Smooth muscle cell (in vitro differentiated cells): ENCODE measurements at regions not wholly inside any gene's neighbourhood (a gene's known extent, or its start where the extent isn't known, plus 50 kb on each side); places are given as distances from the start of the nearest gene placed in this dataset.
"Not testable (repeated sequence)": the region's sequence is repeated elsewhere in the genome, so short reads cannot be mapped to it uniquely, and the experiment has no call there.

Experiments
- DNase-seq: peaks from one replicate; lab custom pipeline; 2025; ENCODE audit not compliant: unreplicated experiment; lab: John Stamatoyannopoulos, UW
- H2AFZ ChIP-seq: fragments of 200-600 bp; sonication (generic); 2 replicates; pipeline ENCODE4 v1.6.0; 2016; ENCODE audit warnings: antibody characterized with exemption, low read depth, mild to moderate bottlenecking
- H3F3A ChIP-seq: fragments of 200-600 bp; sonication (generic); 2 replicates; pipeline ENCODE4 v1.6.0; 2017; ENCODE audit warnings: antibody characterized with exemption, low read depth
- H3K27ac ChIP-seq: fragments of 200-600 bp; sonication (generic); 2 replicates; pipeline ENCODE4 v1.5.1; 2016; ENCODE audit warnings: low read depth, mild to moderate bottlenecking
- H3K27me3 ChIP-seq: fragments of 200-600 bp; sonication (generic); 2 replicates; pipeline ENCODE4 v1.6.1; 2016; ENCODE audit warnings: low read depth, mild to moderate bottlenecking
- H3K36me3 ChIP-seq: fragments of 200-600 bp; sonication (generic); 2 replicates; pipeline ENCODE4 v1.5.1; 2016; ENCODE audit warnings: low read depth
- H3K4me1 ChIP-seq: fragments of 200-600 bp; sonication (generic); 2 replicates; pipeline ENCODE4 v1.5.1; 2016; ENCODE audit warnings: low read depth
- H3K4me2 ChIP-seq: fragments of 200-600 bp; sonication (generic); 2 replicates; pipeline ENCODE4 v1.6.0; 2016; ENCODE audit warnings: mild to moderate bottlenecking
- H3K4me3 ChIP-seq: fragments of 200-600 bp; sonication (generic); 2 replicates; pipeline ENCODE4 v1.5.1; 2016; ENCODE audit warnings: mild to moderate bottlenecking
- H3K79me2 ChIP-seq: fragments of 200-600 bp; sonication (generic); 2 replicates; pipeline ENCODE4 v1.6.0; 2016; ENCODE audit warnings: low read depth, mild to moderate bottlenecking
- H3K9ac ChIP-seq: fragments of 200-600 bp; sonication (generic); 2 replicates; pipeline ENCODE4 v1.6.0; 2016; ENCODE audit warnings: low read depth
- H3K9me3 ChIP-seq: fragments of 200-600 bp; sonication (generic); replicated peaks from 2 replicates; pipeline ENCODE4 v1.5.1; 2016; ENCODE audit warnings: low read depth
- H4K20me1 ChIP-seq: fragments of 200-600 bp; sonication (generic); 2 replicates; pipeline ENCODE4 v1.6.0; 2016; ENCODE audit warnings: low read depth
- CTCF ChIP-seq: fragments of 200-600 bp; sonication (generic); IDR thresholded peaks from 2 replicates; pipeline ENCODE4 v1.5.1; 2017; ENCODE audit warnings: borderline replicate concordance, mild to moderate bottlenecking, antibody characterized with exemption; ENCODE audit not compliant: insufficient read depth, poor library complexity, severe bottlenecking
- WGBS: methylation state at CpG from one replicate; pipeline ENCODE4 v1.1.7; 2016; ENCODE audit warnings: low lambda C conversion rate; 5-methylcytosine and 5-hydroxymethylcytosine counted together

- no peaks in the 10 kb centered on the region for H3K79me2 ChIP-seq
- H3K9ac ChIP-seq: no peak overlapping the region
- H3K27me3 ChIP-seq: no peaks in the 10 kb centered on the region
- H3K4me1 ChIP-seq: no peaks in the 10 kb centered on the region
- H3K27ac ChIP-seq: no peak overlapping the region
- H3K9me3 ChIP-seq: no peaks in the 10 kb centered on the region
- no peak overlapping the region for H3K4me2 ChIP-seq
- no peaks in the 10 kb centered on the region for H4K20me1 ChIP-seq
- H2AFZ ChIP-seq: peak overlapping the region; percentile 77
- 14% methylated on average over 3 of the region's 3 CpGs for WGBS
- no peak for DNase-seq
- no peak for TF ChIP-seq CTCF
- H3K36me3 ChIP-seq: no peaks in the 10 kb centered on the region
- H3F3A ChIP-seq: no peaks in the 10 kb centered on the region
- H3K4me3 ChIP-seq: no peak overlapping the region
These were observed 1160.2 kb downstream of the FAM133A start for GRCh38 chrX:94834226-94834625.

- H3K9me3 ChIP-seq: no peaks in the 10 kb centered on the region
- H4K20me1 ChIP-seq: no peaks in the 10 kb centered on the region
- peak overlapping the region; percentile 26 for H2AFZ ChIP-seq
- H3K9ac ChIP-seq: no peak overlapping the region
- no peak overlapping the region for H3K4me3 ChIP-seq
- no peak overlapping the region for H3K4me2 ChIP-seq
- H3F3A ChIP-seq: no peaks in the 10 kb centered on the region
- no peaks in the 10 kb centered on the region for H3K79me2 ChIP-seq
- H3K27ac ChIP-seq: no peak overlapping the region
- TF ChIP-seq CTCF: no peak
- H3K27me3 ChIP-seq: no peaks in the 10 kb centered on the region
- no peaks in the 10 kb centered on the region for H3K4me1 ChIP-seq
- DNase-seq: no peak
- no peaks in the 10 kb centered on the region for H3K36me3 ChIP-seq
These were observed 1176.8 kb downstream of the FAM133A start for GRCh38 chrX:94850811-94851210.

GRCh38 chrX:94854251-94854650, 1180.2 kb downstream of the FAM133A start:
- 79% methylated on average over 1 of the region's 1 CpG for WGBS
- H3K9me3 ChIP-seq: no peaks in the 10 kb centered on the region
- no peak overlapping the region for H3K4me2 ChIP-seq
- no peaks in the 10 kb centered on the region for H3K27me3 ChIP-seq
- no peak for DNase-seq
- H3K4me1 ChIP-seq: no peaks in the 10 kb centered on the region
- no peaks in the 10 kb centered on the region for H3K36me3 ChIP-seq
- no peak overlapping the region for H3K9ac ChIP-seq
- TF ChIP-seq CTCF: no peak
- no peak overlapping the region for H3K4me3 ChIP-seq
- no peaks in the 10 kb centered on the region for H3F3A ChIP-seq
- H3K27ac ChIP-seq: no peak overlapping the region
- peak overlapping the region; percentile 22 for H2AFZ ChIP-seq
- H3K79me2 ChIP-seq: no peaks in the 10 kb centered on the region
- H4K20me1 ChIP-seq: no peaks in the 10 kb centered on the region

- H3K9ac ChIP-seq, H2AFZ ChIP-seq, H3F3A ChIP-seq, H3K27ac ChIP-seq, H3K9me3 ChIP-seq, H4K20me1 ChIP-seq, H3K36me3 ChIP-seq, H3K4me3 ChIP-seq, DNase-seq, H3K4me1 ChIP-seq, H3K4me2 ChIP-seq, H3K79me2 ChIP-seq, H3K27me3 ChIP-seq: not testable (repeated sequence)
- 94% methylated on average over 19 of the region's 19 CpGs for WGBS
These were observed 1188.5 kb downstream of the FAM133A start for GRCh38 chrX:94862470-94862869.
